ENCODE measurements at regions not wholly inside any gene's neighbourhood (a gene's known extent, or its start where the extent isn't known, plus 50 kb on each side); places are given as distances from the start of the nearest gene placed in this dataset.

- TF ChIP-seq AEBP2 (tag by site-specific recombination; IDR thresholded peaks at IDR 0.05; ENCODE audit: borderline replicate concordance): no peak
Measured at GRCh38 chr11:134536219-134536618, 124.2 kb upstream of the B3GAT1 start (continued).

- Histone ChIP-seq H3K4me3 (ENCODE audit: low read depth, low read length) (no peak overlapping the region), H3K27ac (ENCODE audit: extremely low read depth, low read depth, low read length) (no peak overlapping the region), H3K9me3 (ENCODE audit: control insufficient read depth, insufficient read depth, low read depth, low read length) (no peaks in the 10 kb centered on the region), H3K4me1 (ENCODE audit: control insufficient read depth, insufficient read depth, low read length) (no peaks in the 10 kb centered on the region), H3K36me3 (ENCODE audit: control insufficient read depth in 2 of 2, insufficient read depth in 1 of 2, low read length in 2 of 2) (no peaks in the 10 kb centered on the region)
- no peak for TF ChIP-seq SCRT2 (tag by site-specific recombination; IDR thresholded peaks at IDR 0.05)
- TF ChIP-seq ZNF366 (tag by site-specific recombination; conservative IDR thresholded peaks at IDR 0.05): no peak
- no peak for TF ChIP-seq ZNF555 (tag by site-specific recombination; conservative IDR thresholded peaks at IDR 0.05)
- TF ChIP-seq ZNF155 (tag by site-specific recombination; IDR thresholded peaks at IDR 0.05): no peak
- TF ChIP-seq OSR2 (tag by site-specific recombination; IDR thresholded peaks at IDR 0.05): no peak
- TF ChIP-seq ZNF362 (tag by site-specific recombination; IDR thresholded peaks at IDR 0.05): no peak
- TF ChIP-seq MYNN (tag by site-specific recombination; IDR thresholded peaks at IDR 0.05; ENCODE audit: borderline replicate concordance): no peak
- TF ChIP-seq ZNF266 (tag by site-specific recombination; IDR thresholded peaks at IDR 0.05; ENCODE audit: low read depth): no peak
- no peak for TF ChIP-seq ZNF280D (tag by site-specific recombination; IDR thresholded peaks at IDR 0.05)
- TF ChIP-seq KLF9 (tag by site-specific recombination; IDR thresholded peaks at IDR 0.05; ENCODE audit: low read depth): no peak
- TF ChIP-seq ZNF350 (tag by site-specific recombination; IDR thresholded peaks at IDR 0.05): no peak
- no peak for TF ChIP-seq ZNF837 (tag by site-specific recombination; IDR thresholded peaks at IDR 0.05)
- TF ChIP-seq ZNF777 (tag by site-specific recombination; IDR thresholded peaks at IDR 0.05; ENCODE audit: borderline replicate concordance): no peak
- TF ChIP-seq ZNF248 (tag by site-specific recombination; IDR thresholded peaks at IDR 0.05): no peak
- no peak for TF ChIP-seq ZNF202 (tag by site-specific recombination; IDR thresholded peaks at IDR 0.05; ENCODE audit: borderline replicate concordance)
- TF ChIP-seq ZNF544 (tag by site-specific recombination; IDR thresholded peaks at IDR 0.05): no peak
- TF ChIP-seq ZNF239 (tag by site-specific recombination; IDR thresholded peaks at IDR 0.05): no peak
- no peak for TF ChIP-seq ZNF146 (tag by site-specific recombination; IDR thresholded peaks at IDR 0.05)
- no peak for TF ChIP-seq ZNF639 (tag by site-specific recombination; IDR thresholded peaks at IDR 0.05)
- no peak for TF ChIP-seq ZNF223 (tag by site-specific recombination; IDR thresholded peaks at IDR 0.05)
- ChIA-PET POLR2A (no interaction called here), CTCF (no interaction called here)
Measured at GRCh38 chr11:134535029-134536025, 123.3 kb upstream of the B3GAT1 start.

Measured in HEK293 (cell line).